HPDE6-E6E7 (cell line): ENCODE measurements at regions not wholly inside any gene's neighbourhood (a gene's known extent, or its start where the extent isn't known, plus 50 kb on each side); places are given as distances from the start of the nearest gene placed in this dataset.

ENCODE experiments used
- DNase-seq: peaks from one replicate; pipeline ENCODE4 v3.0.0; 2011; ENCODE audit warnings: missing footprints; ENCODE audit errors: extremely low spot score

- DNase-seq: no peak
Observed at GRCh38 chr9:120292606-120293005, 287.4 kb downstream of the CDK5RAP2 start.

GRCh38 chr9:120291050-120291449, 288.9 kb downstream of the CDK5RAP2 start:
- DNase-seq: no peak

GRCh38 chr9:120289990-120290975, 289.7 kb downstream of the CDK5RAP2 start:
- no peak for DNase-seq

GRCh38 chr9:120289098-120289497, 290.9 kb downstream of the CDK5RAP2 start:
- no peak for DNase-seq

GRCh38 chr9:120286530-120286929, 293.4 kb downstream of the CDK5RAP2 start:
- no peak for DNase-seq

GRCh38 chr9:120284821-120285220, 295.1 kb downstream of the CDK5RAP2 start:
- DNase-seq: no peak

- DNase-seq: no peak
Observed at GRCh38 chr9:120281665-120282064, 298.3 kb downstream of the CDK5RAP2 start.

- DNase-seq: no peak
Observed at GRCh38 chr9:120267929-120268328, 312.0 kb downstream of the CDK5RAP2 start.

GRCh38 chr9:120265791-120266190, 314.2 kb downstream of the CDK5RAP2 start:
- DNase-seq: no peak

- DNase-seq: no peak
Observed at GRCh38 chr9:120264528-120264927, 315.4 kb downstream of the CDK5RAP2 start.

GRCh38 chr9:120263836-120264235, 316.1 kb downstream of the CDK5RAP2 start:
- DNase-seq: no peak

- DNase-seq: no peak
Observed at GRCh38 chr9:120261419-120261818, 318.5 kb downstream of the CDK5RAP2 start.

- no peak for DNase-seq
Observed at GRCh38 chr9:120259100-120259499, 320.9 kb downstream of the CDK5RAP2 start.

GRCh38 chr9:120258096-120258495, 321.9 kb downstream of the CDK5RAP2 start:
- no peak for DNase-seq

- DNase-seq: no peak
Observed at GRCh38 chr9:120257483-120257882, 322.5 kb downstream of the CDK5RAP2 start.

- DNase-seq: no peak
Observed at GRCh38 chr9:120256146-120256545, 323.8 kb downstream of the CDK5RAP2 start.

- no peak for DNase-seq
Observed at GRCh38 chr9:120252248-120252647, 327.7 kb downstream of the CDK5RAP2 start.

- DNase-seq: no peak
Observed at GRCh38 chr9:120242116-120242811, 337.7 kb downstream of the CDK5RAP2 start.

- DNase-seq: no peak
Observed at GRCh38 chr9:120236596-120236995, 343.4 kb downstream of the CDK5RAP2 start.

GRCh38 chr9:120235081-120235480, 344.9 kb downstream of the CDK5RAP2 start:
- no peak for DNase-seq

GRCh38 chr9:120230227-120230626, 349.7 kb downstream of the CDK5RAP2 start:
- DNase-seq: no peak

- no peak for DNase-seq
Observed at GRCh38 chr9:120221844-120222243, 358.1 kb downstream of the CDK5RAP2 start.

- DNase-seq: no peak
Observed at GRCh38 chr9:120214332-120214731, 365.6 kb downstream of the CDK5RAP2 start.
